ENCODE measurements at regions not wholly inside any gene's neighbourhood (a gene's known extent, or its start where the extent isn't known, plus 50 kb on each side); places are given as distances from the start of the nearest gene placed in this dataset.

GRCh38 chr20:39645131-39645530 is 683.0 kb downstream of the DHX35 start:
- TF ChIP-seq EZH2 (IDR thresholded peaks at IDR 0.05; ENCODE audit: low read length, unreplicated experiment): no peak
- TF ChIP-seq EZH2phosphoT487 (IDR thresholded peaks at IDR 0.05; ENCODE audit: borderline replicate concordance, low read length): no peak
- TF ChIP-seq CTCF (conservative IDR thresholded peaks at IDR 0.05; ENCODE audit: low read depth, low read length): no peak
- H4K20me1 ChIP-seq (ENCODE audit: low read length): no peaks in the 10 kb centered on the region
- H3K9me2 ChIP-seq (replicated peaks; ENCODE audit: low read length): no peaks in the 10 kb centered on the region
- no peaks in the 10 kb centered on the region for H3K27me3 ChIP-seq (ENCODE audit: low read length)
- H3K27ac ChIP-seq (ENCODE audit: low read length): no peak overlapping the region
- CTCF ChIA-PET: no interaction called here
- no TSS peak for BruUV-seq (replicated peaks)
- H3K4me2 ChIP-seq (ENCODE audit: low read length): no peak overlapping the region
- H3K36me3 ChIP-seq (ENCODE audit: low read depth, low read length): no peaks in the 10 kb centered on the region
- DNase-seq (no peak), ATAC-seq (no peak)
- intact Hi-C loops (cut with micrococcal nuclease): no loop called here
- H2AFZ ChIP-seq (ENCODE audit: low read length): no peak overlapping the region
- no peaks in the 10 kb centered on the region for H3F3A ChIP-seq (ENCODE audit: low read length, unreplicated experiment)
- H3K4me1 ChIP-seq (ENCODE audit: insufficient read depth, low read length): no peaks in the 10 kb centered on the region
- POLR2A ChIA-PET (ENCODE audit: unreplicated experiment): no interaction called here
- H3K9me3 ChIP-seq (ENCODE audit: low read length): peaks cover 15% of the 10 kb centered on the region; the same call in 1 of the 2 replicates
- H3K4me3 ChIP-seq (ENCODE audit: low read length): no peak overlapping the region
- no peak overlapping the region for H3K9ac ChIP-seq (ENCODE audit: low read length)
- no peaks in the 10 kb centered on the region for H3K79me2 ChIP-seq (ENCODE audit: low read length)

- no peak for ATAC-seq
- no peak overlapping the region for H2AFZ ChIP-seq (ENCODE audit: low read length)
- no peaks in the 10 kb centered on the region for H3F3A ChIP-seq (ENCODE audit: low read length, unreplicated experiment)
- TF ChIP-seq EZH2phosphoT487 (IDR thresholded peaks at IDR 0.05; ENCODE audit: borderline replicate concordance, low read length) (no peak), EZH2 (IDR thresholded peaks at IDR 0.05; ENCODE audit: low read length, unreplicated experiment) (no peak), CTCF (conservative IDR thresholded peaks at IDR 0.05; ENCODE audit: low read depth, low read length) (no peak)
- no peak overlapping the region for H3K4me2 ChIP-seq (ENCODE audit: low read length)
- POLR2A ChIA-PET (ENCODE audit: unreplicated experiment): no interaction called here
- H3K9me3 ChIP-seq (ENCODE audit: low read length): peaks cover 21% of the 10 kb centered on the region; the same call in 1 of the 2 replicates
- no peaks in the 10 kb centered on the region for H4K20me1 ChIP-seq (ENCODE audit: low read length)
- no peak overlapping the region for H3K27ac ChIP-seq (ENCODE audit: low read length)
- H3K27me3 ChIP-seq (ENCODE audit: low read length): no peaks in the 10 kb centered on the region
- H3K36me3 ChIP-seq (ENCODE audit: low read depth, low read length): no peaks in the 10 kb centered on the region
- H3K9me2 ChIP-seq (replicated peaks; ENCODE audit: low read length): no peaks in the 10 kb centered on the region
- no peaks in the 10 kb centered on the region for H3K4me1 ChIP-seq (ENCODE audit: insufficient read depth, low read length)
- no peak for DNase-seq
- no peaks in the 10 kb centered on the region for H3K79me2 ChIP-seq (ENCODE audit: low read length)
- BruUV-seq (replicated peaks): no TSS peak
- CTCF ChIA-PET: no interaction called here
- intact Hi-C loops (cut with micrococcal nuclease): no loop called here
- H3K9ac ChIP-seq (ENCODE audit: low read length): no peak overlapping the region
- no peak overlapping the region for H3K4me3 ChIP-seq (ENCODE audit: low read length)
Observed at GRCh38 chr20:39643292-39643691, 681.1 kb downstream of the DHX35 start.

GRCh38 chr20:39641423-39641822 is 679.3 kb downstream of the DHX35 start:
- intact Hi-C loops (cut with micrococcal nuclease): no loop called here
- no peaks in the 10 kb centered on the region for H3K79me2 ChIP-seq (ENCODE audit: low read length)
- BruUV-seq (replicated peaks): no TSS peak
- no peaks in the 10 kb centered on the region for H3F3A ChIP-seq (ENCODE audit: low read length, unreplicated experiment)
- no peak overlapping the region for H2AFZ ChIP-seq (ENCODE audit: low read length)
- H3K4me3 ChIP-seq (ENCODE audit: low read length): no peak overlapping the region
- H3K36me3 ChIP-seq (ENCODE audit: low read depth, low read length): no peaks in the 10 kb centered on the region
- no peak overlapping the region for H3K9ac ChIP-seq (ENCODE audit: low read length)
- ChIA-PET CTCF (no interaction called here), POLR2A (ENCODE audit: unreplicated experiment) (no interaction called here)
- H3K4me1 ChIP-seq (ENCODE audit: insufficient read depth, low read length): no peaks in the 10 kb centered on the region
- H3K27ac ChIP-seq (ENCODE audit: low read length): no peak overlapping the region
- ATAC-seq (no peak), DNase-seq (no peak)
- TF ChIP-seq EZH2 (IDR thresholded peaks at IDR 0.05; ENCODE audit: low read length, unreplicated experiment) (no peak), CTCF (conservative IDR thresholded peaks at IDR 0.05; ENCODE audit: low read depth, low read length) (no peak), EZH2phosphoT487 (IDR thresholded peaks at IDR 0.05; ENCODE audit: borderline replicate concordance, low read length) (no peak)
- no peaks in the 10 kb centered on the region for H4K20me1 ChIP-seq (ENCODE audit: low read length)
- H3K9me3 ChIP-seq (ENCODE audit: low read length): peaks cover 32% of the 10 kb centered on the region
- H3K4me2 ChIP-seq (ENCODE audit: low read length): no peak overlapping the region
- H3K27me3 ChIP-seq (ENCODE audit: low read length): no peaks in the 10 kb centered on the region
- H3K9me2 ChIP-seq (replicated peaks; ENCODE audit: low read length): no peaks in the 10 kb centered on the region
